Uterus (tissue), 2 donors: ENCODE measurements at regions not wholly inside any gene's neighbourhood (a gene's known extent, or its start where the extent isn't known, plus 50 kb on each side); places are given as distances from the start of the nearest gene placed in this dataset.

Experiments
- CTCF ChIP-seq, 4 experiments: fragments of 200-600 bp in 2 of 4; fragments of 450-650 bp in 2 of 4; sonication (generic) in 2 of 4; IDR thresholded peaks; one replicate each; pipeline ENCODE4 v1.5.1; 2016 to 2019; ENCODE audit warnings: antibody characterized with exemption in 4 of 4, mild to moderate bottlenecking in 2 of 4, moderate library complexity in 1 of 4
- POLR2A ChIP-seq, 2 donors: fragments of 450-650 bp; IDR thresholded peaks; one replicate each; pipeline ENCODE4 v1.6.1; 2016; ENCODE audit warnings: antibody characterized with exemption in 2 of 2, mild to moderate bottlenecking in 1 of 2, moderate library complexity in 1 of 2

- TF ChIP-seq CTCF (IDR thresholded peaks at IDR 0.05), result no peak
- TF ChIP-seq POLR2A (IDR thresholded peaks at IDR 0.05), result no peak
Observed at GRCh38 chr1:87867626-87868025, 538.9 kb downstream of the LMO4 start.
